Heart right ventricle (tissue), 16 donors: ENCODE measurements at regions not wholly inside any gene's neighbourhood (a gene's known extent, or its start where the extent isn't known, plus 50 kb on each side); places are given as distances from the start of the nearest gene placed in this dataset.
"Not testable (repeated sequence)": the region's sequence is repeated elsewhere in the genome, so short reads cannot be mapped to it uniquely, and the experiment has no call there.

Source experiments
- ATAC-seq, 8 donors: fragments of 200-7000 bp; cut with Tn5 transposase; one replicate each; pipeline ENCODE4 v1.9.1; 2020; ENCODE audit warnings: mild to moderate bottlenecking in 8 of 8, moderate library complexity in 8 of 8, moderate number of reproducible peaks in 1 of 8
- DNase-seq, 2 donors: peaks; one replicate each; pipeline ENCODE4 v3.0.0-alpha.2; 2020
- H3K27ac ChIP-seq, 10 donors: fragments of 200-600 bp; sonication (generic) in 2 of 10; one replicate each; pipeline versions ENCODE4 v1.5.0 to v1.8.0; 2020 to 2022; ENCODE audit warnings: mild to moderate bottlenecking in 3 of 10
- H3K27me3 ChIP-seq, 7 donors: fragments of 200-600 bp; one replicate each; pipeline ENCODE4 v1.8.0; 2021 to 2022; ENCODE audit warnings: mild to moderate bottlenecking in 2 of 7
- H3K36me3 ChIP-seq, 9 donors: fragments of 200-600 bp; sonication (generic) in 1 of 9; one replicate each; pipeline versions ENCODE4 v1.5.0 to v1.8.0; 2020 to 2022; ENCODE audit warnings: mild to moderate bottlenecking in 2 of 9
- H3K4me1 ChIP-seq, 9 donors: fragments of 200-600 bp; sonication (generic) in 1 of 9; one replicate each; pipeline versions ENCODE4 v1.5.0 to v1.8.0; 2020 to 2022; ENCODE audit warnings: mild to moderate bottlenecking in 4 of 9
- H3K4me3 ChIP-seq, 10 donors: fragments of 200-600 bp; sonication (generic) in 2 of 10; one replicate each; pipeline versions ENCODE4 v1.5.0 to v1.8.0; 2020 to 2022; ENCODE audit warnings: mild to moderate bottlenecking in 7 of 10, moderate library complexity in 2 of 10
- H3K9me3 ChIP-seq, 11 donors: fragments of 200-600 bp in 10 of 11; sonication (generic) in 2 of 11; one replicate each; pipeline versions ENCODE4 v1.5.0 to v1.8.0; 2013 to 2022; ENCODE audit warnings: mild to moderate bottlenecking in 2 of 11, control low read depth in 1 of 11, moderate library complexity in 1 of 11
- WGBS, 2 donors: extraction: QIAGEN DNeasy Blood & Tissue Kit; methylation state at CpG; one replicate each; pipeline ENCODE4 v1.1.7; 2013; ENCODE audit warnings: inconsistent platforms in 1 of 2; 5-methylcytosine and 5-hydroxymethylcytosine counted together
- intact Hi-C, 10 donors: fragments of 100-400 bp; cut with DNase I; formaldehyde crosslinking; loops; one replicate each; pipeline versions ENCODE4 v1.11.1 to v1.14.2; 2022
- TF ChIP-seq, protein P1 (sequence below), 9 donors: fragments of 200-600 bp; sonication (generic) in 2 of 9; IDR thresholded peaks; one replicate each; pipeline versions ENCODE4 v1.5.0 to v1.8.0; 2021 to 2022; ENCODE audit warnings: antibody characterized with exemption in 9 of 9, mild to moderate bottlenecking in 5 of 9, moderate library complexity in 1 of 9
- donor health status: Arrhythmogenic right ventricular cardiomyopathy.
- donor health status: ischemic (EF 13 %, LVEDD 7.1; RV severe dilation, severe dysfunction).
- donor health status: healthy with polysubstance abuse.
- donor health status: DM: no; HTN: yes; CAD: no.
- donor health status: DM: no; HTN: no; CAD: no.
- donor health status: ischemic (EF 25% LVEDD 6.9; RV normal size, moderate dysfunction).
- donor health status: ischemic (EF 25% LVEDD 5.7; RV mildly dilated, moderate dysfunction).
- donor health status: healthy.
- donor health status: DM: yes; HTN: yes; CAD: no.
- donor health status: Ischemic cardiomyopathy.
- donor health status: ischemic (EF 35%, LVEDD 5.7; RV mildly dilated, moderate dysfunction).
- donor health status: nonischemic (EF 11% LVEDD 7.7; RV severe dilation, severe dysfunction).
- donor health status: DM: yes; HTN: yes; CAD: no.
- donor health status: PGD.
- donor health status: ischemic (EF 29% LVEDD 5.4; RV normal size, mild dysfunction).
- donor health status: nonischemic (EF 23%, LVEDD 6.1; RV moderate dilation, normal function).

GRCh38 chr19:30289336-30289735 is 82.8 kb upstream of the ZNF536 start:
- Histone ChIP-seq H3K36me3 (no peaks in the 10 kb centered on the region), H3K27me3 (no peaks in the 10 kb centered on the region), H3K4me3 (no peak overlapping the region), H3K27ac (no peak overlapping the region), H3K9me3 (peaks cover 0 to 6% (median 0%) of the 10 kb centered on the region in 11 donors), H3K4me1 (no peaks in the 10 kb centered on the region)
- ATAC-seq = no peak
- TF ChIP-seq, protein P1, sequence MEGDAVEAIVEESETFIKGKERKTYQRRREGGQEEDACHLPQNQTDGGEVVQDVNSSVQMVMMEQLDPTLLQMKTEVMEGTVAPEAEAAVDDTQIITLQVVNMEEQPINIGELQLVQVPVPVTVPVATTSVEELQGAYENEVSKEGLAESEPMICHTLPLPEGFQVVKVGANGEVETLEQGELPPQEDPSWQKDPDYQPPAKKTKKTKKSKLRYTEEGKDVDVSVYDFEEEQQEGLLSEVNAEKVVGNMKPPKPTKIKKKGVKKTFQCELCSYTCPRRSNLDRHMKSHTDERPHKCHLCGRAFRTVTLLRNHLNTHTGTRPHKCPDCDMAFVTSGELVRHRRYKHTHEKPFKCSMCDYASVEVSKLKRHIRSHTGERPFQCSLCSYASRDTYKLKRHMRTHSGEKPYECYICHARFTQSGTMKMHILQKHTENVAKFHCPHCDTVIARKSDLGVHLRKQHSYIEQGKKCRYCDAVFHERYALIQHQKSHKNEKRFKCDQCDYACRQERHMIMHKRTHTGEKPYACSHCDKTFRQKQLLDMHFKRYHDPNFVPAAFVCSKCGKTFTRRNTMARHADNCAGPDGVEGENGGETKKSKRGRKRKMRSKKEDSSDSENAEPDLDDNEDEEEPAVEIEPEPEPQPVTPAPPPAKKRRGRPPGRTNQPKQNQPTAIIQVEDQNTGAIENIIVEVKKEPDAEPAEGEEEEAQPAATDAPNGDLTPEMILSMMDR (IDR thresholded peaks at IDR 0.05) = no peak
- 88 to 94% methylated on average over 9 of the region's 9 CpGs for whole genome bisulfite sequencing, 2 donors
- no peak for DNase-seq
- intact Hi-C loops = no loop called here

DNA sequence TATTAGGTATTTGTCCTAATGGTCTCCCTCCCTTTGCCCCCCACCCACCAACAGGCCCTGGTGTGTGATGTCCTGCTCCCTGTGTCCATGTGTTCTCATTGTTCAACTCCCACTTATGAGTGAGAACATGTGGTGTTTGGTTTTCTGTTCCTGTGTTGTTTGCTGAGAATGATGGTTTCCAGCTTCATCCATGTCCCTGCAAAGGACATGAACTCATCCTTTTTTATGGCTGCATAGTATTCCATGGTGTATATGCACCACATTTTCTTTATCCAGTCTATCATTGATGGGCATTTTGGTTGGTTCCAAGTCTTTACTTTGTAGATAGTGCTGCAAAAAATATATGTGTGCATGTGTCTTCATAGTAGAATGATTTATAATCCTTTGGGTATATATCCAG is 81.4 kb upstream of the ZNF536 start:
- H3K4me1 ChIP-seq, H3K4me3 ChIP-seq, DNase-seq, H3K9me3 ChIP-seq, intact Hi-C loops, H3K36me3 ChIP-seq, H3K27ac ChIP-seq, H3K27me3 ChIP-seq, ATAC-seq: not testable (repeated sequence)

GRCh38 chr19:30293051-30293785 is 79.0 kb upstream of the ZNF536 start:
- no peak for ATAC-seq
- Histone ChIP-seq H3K36me3 (no peaks in the 10 kb centered on the region), H3K27ac (no peak overlapping the region), H3K27me3 (peaks cover 0 to 14% (median 0%) of the 10 kb centered on the region in 7 donors), H3K4me1 (no peaks in the 10 kb centered on the region), H3K4me3 (no peak overlapping the region), H3K9me3 (peaks cover 0 to 6% (median 0%) of the 10 kb centered on the region in 11 donors)
- DNase-seq = no peak
- intact Hi-C loops = no loop called here
- WGBS, 2 donors = 71 to 74% methylated on average over 15 of the region's 15 CpGs
- TF ChIP-seq, protein P1 (IDR thresholded peaks at IDR 0.05) = no peak

GRCh38 chr19:30297969-30298368 is 74.2 kb upstream of the ZNF536 start:
- Histone ChIP-seq H3K27ac (no peak overlapping the region), H3K36me3 (no peaks in the 10 kb centered on the region), H3K4me3 (no peak overlapping the region), H3K27me3 (peaks cover 0 to 29% (median 0%) of the 10 kb centered on the region in 7 donors), H3K9me3 (no peaks in the 10 kb centered on the region), H3K4me1 (no peaks in the 10 kb centered on the region)
- 91% methylated on average over 9 of the region's 9 CpGs for WGBS, 2 donors
- DNase-seq = no peak
- intact Hi-C loops = no loop called here
- TF ChIP-seq, protein P1 (IDR thresholded peaks at IDR 0.05) = no peak
- ATAC-seq = no peak

- H3K4me3 ChIP-seq = no peak overlapping the region
- no peak overlapping the region for H3K27ac ChIP-seq
- H3K27me3 ChIP-seq = peaks cover 0 to 18% (median 0%) of the 10 kb centered on the region in 7 donors
- no peak for DNase-seq
- no peaks in the 10 kb centered on the region for H3K36me3 ChIP-seq
- H3K4me1 ChIP-seq = peaks cover 0 to 6% (median 0%) of the 10 kb centered on the region in 9 donors
- intact Hi-C loops = no loop called here
- H3K9me3 ChIP-seq = no peaks in the 10 kb centered on the region
- 89 to 91% methylated on average over 10 of the region's 10 CpGs for WGBS, 2 donors
- TF ChIP-seq, protein P1 (IDR thresholded peaks at IDR 0.05) = no peak
- ATAC-seq = no peak
Measured at GRCh38 chr19:30303131-30303654, 69.0 kb upstream of the ZNF536 start.
